ENCODE measurements at regions not wholly inside any gene's neighbourhood (a gene's known extent, or its start where the extent isn't known, plus 50 kb on each side); places are given as distances from the start of the nearest gene placed in this dataset.

DNA sequence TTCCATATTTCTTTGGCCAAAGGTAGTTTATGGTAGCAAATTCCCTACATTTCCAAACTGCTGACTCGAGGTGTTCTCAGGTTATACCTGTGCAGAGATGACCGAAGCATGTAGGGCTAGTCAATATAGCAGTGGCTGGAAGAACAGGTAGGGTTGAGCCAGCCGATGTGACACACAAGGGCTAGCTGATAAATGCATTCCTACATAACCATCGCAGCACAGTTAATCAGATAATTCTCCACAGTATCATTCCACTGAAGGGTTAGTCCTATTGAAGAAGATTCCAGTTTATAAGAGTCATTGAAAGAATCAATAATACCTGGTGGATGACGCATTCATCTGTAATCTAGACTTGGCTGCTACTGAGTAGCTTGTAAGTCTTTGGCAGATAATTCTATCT lies 220.0 kb downstream of the KIF20B start:
- H3K4me1 ChIP-seq (ENCODE audit: control insufficient read depth, extremely low read depth, insufficient read depth, low read length), result peaks cover 68% of the 10 kb centered on the region
- H3K9ac ChIP-seq (ENCODE audit: control insufficient read depth, extremely low read depth, insufficient read depth, low read length), result no peak overlapping the region
- peak overlapping the region; percentile 77 for H3K27ac ChIP-seq (ENCODE audit: control insufficient read depth, insufficient read depth, low read length)

DNA sequence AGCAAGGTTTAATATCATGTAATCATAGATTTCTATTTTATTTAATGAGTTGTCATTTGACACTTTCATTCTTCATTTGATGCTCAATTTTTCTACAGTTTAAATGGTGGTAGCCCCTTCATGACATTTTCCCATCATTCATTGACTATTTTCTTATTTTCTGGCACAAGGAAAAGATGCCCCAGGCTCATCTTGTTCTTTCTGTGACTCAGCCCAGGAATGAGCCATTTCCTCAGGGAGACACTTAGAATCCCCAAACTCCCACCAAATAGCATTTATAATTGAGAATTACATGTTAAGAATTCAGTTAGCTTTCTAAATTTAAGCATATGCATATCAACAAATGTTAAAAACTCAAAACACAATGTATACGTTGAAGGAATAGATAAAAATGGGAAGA lies 222.3 kb downstream of the KIF20B start:
- Histone ChIP-seq H2AFZ (ENCODE audit: control insufficient read depth, low read length) (no peak overlapping the region), H3K4me3 (ENCODE audit: control insufficient read depth in 2 of 3, extremely low read depth in 1 of 3, insufficient read depth in 2 of 3, low read depth in 1 of 3, low read length in 3 of 3) (no peak overlapping the region), H3K27me3 (ENCODE audit: control insufficient read depth, extremely low read depth, insufficient read depth, low read length) (no peaks in the 10 kb centered on the region), H4K20me1 (ENCODE audit: control insufficient read depth, extremely low read depth, insufficient read depth, low read length) (no peaks in the 10 kb centered on the region), H3K4me1 (ENCODE audit: control insufficient read depth, extremely low read depth, insufficient read depth, low read length) (peaks cover 56% of the 10 kb centered on the region), H3K9me3 (ENCODE audit: control insufficient read depth, low read depth, low read length) (no peaks in the 10 kb centered on the region), H3K9ac (ENCODE audit: control insufficient read depth, extremely low read depth, insufficient read depth, low read length) (no peak overlapping the region), H3K4me2 (ENCODE audit: control insufficient read depth, extremely low read depth, insufficient read depth, low read depth, low read length) (peak overlapping the region; percentile 46), H3K9me1 (ENCODE audit: control insufficient read depth, extremely low read depth, insufficient read depth, low read length) (no peaks in the 10 kb centered on the region), H3K36me3 (ENCODE audit: control insufficient read depth in 2 of 2, extremely low read depth in 1 of 2, insufficient read depth in 2 of 2, low read length in 2 of 2) (no peaks in the 10 kb centered on the region), H3K27ac (ENCODE audit: control insufficient read depth, insufficient read depth, low read length) (peak overlapping the region; percentile 21), H3K79me2 (ENCODE audit: control insufficient read depth, insufficient read depth, low read length) (no peaks in the 10 kb centered on the region)
- FAIRE-seq (peak; percentile 91), DNase-seq (ENCODE audit: low read depth, low spot score) (no peak)
- dilution Hi-C loops (cut with MboI; ENCODE audit: extremely low pct_ligation_motif_present, low sequenced_read_pairs), result no loop called here
- no peak for TF ChIP-seq EZH2 (IDR thresholded peaks at IDR 0.05; ENCODE audit: low read length)
- TF ChIP-seq, protein P1, sequence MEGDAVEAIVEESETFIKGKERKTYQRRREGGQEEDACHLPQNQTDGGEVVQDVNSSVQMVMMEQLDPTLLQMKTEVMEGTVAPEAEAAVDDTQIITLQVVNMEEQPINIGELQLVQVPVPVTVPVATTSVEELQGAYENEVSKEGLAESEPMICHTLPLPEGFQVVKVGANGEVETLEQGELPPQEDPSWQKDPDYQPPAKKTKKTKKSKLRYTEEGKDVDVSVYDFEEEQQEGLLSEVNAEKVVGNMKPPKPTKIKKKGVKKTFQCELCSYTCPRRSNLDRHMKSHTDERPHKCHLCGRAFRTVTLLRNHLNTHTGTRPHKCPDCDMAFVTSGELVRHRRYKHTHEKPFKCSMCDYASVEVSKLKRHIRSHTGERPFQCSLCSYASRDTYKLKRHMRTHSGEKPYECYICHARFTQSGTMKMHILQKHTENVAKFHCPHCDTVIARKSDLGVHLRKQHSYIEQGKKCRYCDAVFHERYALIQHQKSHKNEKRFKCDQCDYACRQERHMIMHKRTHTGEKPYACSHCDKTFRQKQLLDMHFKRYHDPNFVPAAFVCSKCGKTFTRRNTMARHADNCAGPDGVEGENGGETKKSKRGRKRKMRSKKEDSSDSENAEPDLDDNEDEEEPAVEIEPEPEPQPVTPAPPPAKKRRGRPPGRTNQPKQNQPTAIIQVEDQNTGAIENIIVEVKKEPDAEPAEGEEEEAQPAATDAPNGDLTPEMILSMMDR (optimal IDR thresholded peaks at IDR 0.05 in 1 of 3, IDR thresholded peaks at IDR 0.05 in 1 of 3, conservative IDR thresholded peaks at IDR 0.05 in 1 of 3; ENCODE audit: extremely low read depth in 1 of 3, insufficient read depth in 2 of 3, low read length in 3 of 3), result no peak

More for the DNA sequence above, 220.0 kb downstream of the KIF20B start:
- TF ChIP-seq, protein P1 (optimal IDR thresholded peaks at IDR 0.05 in 1 of 3, IDR thresholded peaks at IDR 0.05 in 1 of 3, conservative IDR thresholded peaks at IDR 0.05 in 1 of 3; ENCODE audit: extremely low read depth in 1 of 3, insufficient read depth in 2 of 3, low read length in 3 of 3), result no peak
- TF ChIP-seq EZH2 (IDR thresholded peaks at IDR 0.05; ENCODE audit: low read length), result no peak
- Histone ChIP-seq H3K36me3 (ENCODE audit: control insufficient read depth in 2 of 2, extremely low read depth in 1 of 2, insufficient read depth in 2 of 2, low read length in 2 of 2) (no peaks in the 10 kb centered on the region), H3K9me3 (ENCODE audit: control insufficient read depth, low read depth, low read length) (no peaks in the 10 kb centered on the region), H4K20me1 (ENCODE audit: control insufficient read depth, extremely low read depth, insufficient read depth, low read length) (no peaks in the 10 kb centered on the region), H3K4me3 (ENCODE audit: control insufficient read depth in 2 of 3, extremely low read depth in 1 of 3, insufficient read depth in 2 of 3, low read depth in 1 of 3, low read length in 3 of 3) (no peak overlapping the region), H3K4me2 (ENCODE audit: control insufficient read depth, extremely low read depth, insufficient read depth, low read depth, low read length) (peak overlapping the region; percentile 63), H3K27me3 (ENCODE audit: control insufficient read depth, extremely low read depth, insufficient read depth, low read length) (no peaks in the 10 kb centered on the region), H3K9me1 (ENCODE audit: control insufficient read depth, extremely low read depth, insufficient read depth, low read length) (no peaks in the 10 kb centered on the region), H2AFZ (ENCODE audit: control insufficient read depth, low read length) (no peak overlapping the region), H3K79me2 (ENCODE audit: control insufficient read depth, insufficient read depth, low read length) (no peaks in the 10 kb centered on the region)
- DNase-seq (ENCODE audit: low read depth, low spot score), result peak; percentile 91
- FAIRE-seq, result peak; percentile 100
- dilution Hi-C loops (cut with MboI; ENCODE audit: extremely low pct_ligation_motif_present, low sequenced_read_pairs), result no loop called here
